ENCODE measurements at regions not wholly inside any gene's neighbourhood (a gene's known extent, or its start where the extent isn't known, plus 50 kb on each side); places are given as distances from the start of the nearest gene placed in this dataset.

DNA sequence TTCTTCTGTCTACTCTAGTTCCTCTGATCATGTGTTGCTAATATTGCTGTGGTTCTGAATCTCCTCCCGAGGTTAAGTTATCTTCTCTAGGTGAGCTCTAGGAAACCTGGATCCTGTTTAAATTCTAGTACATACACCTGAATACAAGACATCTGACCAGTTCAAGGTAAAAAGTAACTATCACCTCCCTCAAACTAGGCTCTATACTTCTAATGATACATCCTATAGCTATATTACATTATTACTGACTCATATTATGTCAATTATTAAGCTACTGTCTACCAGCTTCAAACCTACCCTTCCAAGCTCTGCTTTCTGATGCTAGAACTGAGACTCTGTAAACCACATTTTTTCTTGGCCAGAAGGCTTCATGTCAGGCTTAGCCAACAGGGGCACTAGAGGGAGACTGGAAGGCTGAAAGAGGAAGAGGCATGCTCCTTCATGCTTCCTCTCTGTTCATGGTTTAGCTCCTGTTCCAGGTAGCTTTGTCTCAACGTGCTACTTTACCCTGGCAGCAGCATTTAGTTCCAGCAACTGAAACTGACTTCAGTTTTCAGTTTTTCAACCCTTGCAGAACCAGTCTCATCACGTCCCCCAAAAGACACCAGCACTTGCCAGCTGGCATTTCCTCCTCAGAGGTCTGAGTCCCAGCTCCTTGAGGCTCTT, 148.4 kb upstream of the TOP1 start:
- H3K9ac ChIP-seq = no peak overlapping the region
- H3K4me3 ChIP-seq (IDR thresholded peaks at IDR 0.05; ENCODE audit: insufficient read depth, low read depth, low read length) = no peak overlapping the region
- H3K4me2 ChIP-seq = no peak overlapping the region
- no peaks in the 10 kb centered on the region; the same call in 1 of the 2 replicates for H3K36me3 ChIP-seq (ENCODE audit: insufficient read depth)
- no peaks in the 10 kb centered on the region for H3K27me3 ChIP-seq (ENCODE audit: insufficient read depth, low read depth)
- no peaks in the 10 kb centered on the region for H4K20me1 ChIP-seq (ENCODE audit: insufficient read depth)
- no peaks in the 10 kb centered on the region for H3K79me2 ChIP-seq (ENCODE audit: insufficient read depth, low read depth)
- TF ChIP-seq, protein P1, sequence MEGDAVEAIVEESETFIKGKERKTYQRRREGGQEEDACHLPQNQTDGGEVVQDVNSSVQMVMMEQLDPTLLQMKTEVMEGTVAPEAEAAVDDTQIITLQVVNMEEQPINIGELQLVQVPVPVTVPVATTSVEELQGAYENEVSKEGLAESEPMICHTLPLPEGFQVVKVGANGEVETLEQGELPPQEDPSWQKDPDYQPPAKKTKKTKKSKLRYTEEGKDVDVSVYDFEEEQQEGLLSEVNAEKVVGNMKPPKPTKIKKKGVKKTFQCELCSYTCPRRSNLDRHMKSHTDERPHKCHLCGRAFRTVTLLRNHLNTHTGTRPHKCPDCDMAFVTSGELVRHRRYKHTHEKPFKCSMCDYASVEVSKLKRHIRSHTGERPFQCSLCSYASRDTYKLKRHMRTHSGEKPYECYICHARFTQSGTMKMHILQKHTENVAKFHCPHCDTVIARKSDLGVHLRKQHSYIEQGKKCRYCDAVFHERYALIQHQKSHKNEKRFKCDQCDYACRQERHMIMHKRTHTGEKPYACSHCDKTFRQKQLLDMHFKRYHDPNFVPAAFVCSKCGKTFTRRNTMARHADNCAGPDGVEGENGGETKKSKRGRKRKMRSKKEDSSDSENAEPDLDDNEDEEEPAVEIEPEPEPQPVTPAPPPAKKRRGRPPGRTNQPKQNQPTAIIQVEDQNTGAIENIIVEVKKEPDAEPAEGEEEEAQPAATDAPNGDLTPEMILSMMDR (conservative IDR thresholded peaks at IDR 0.05; ENCODE audit: low read depth, low read length) = no peak
- no peak overlapping the region for H3K27ac ChIP-seq
- H2AFZ ChIP-seq (ENCODE audit: low read depth) = no peak overlapping the region
- H3K4me1 ChIP-seq (ENCODE audit: low read depth, poor library complexity, severe bottlenecking) = no peaks in the 10 kb centered on the region

DNA sequence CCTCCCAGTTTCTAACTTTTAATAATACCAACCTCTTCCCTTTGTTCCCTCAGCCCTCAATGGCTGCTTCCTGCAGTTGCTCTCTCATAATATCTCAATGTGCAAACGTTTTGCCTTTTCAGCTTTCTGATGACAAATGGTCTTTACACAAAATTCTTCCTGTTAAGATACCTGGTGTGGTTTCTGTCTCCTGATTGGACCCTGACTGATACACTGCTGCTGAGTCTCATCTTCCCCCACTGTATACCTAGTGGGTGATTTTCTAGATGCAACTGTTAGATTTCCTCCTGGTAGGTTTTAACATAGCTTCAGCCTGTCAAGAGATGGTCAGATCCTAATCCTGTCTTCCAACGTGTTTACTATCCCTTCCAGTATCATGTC, 147.9 kb upstream of the TOP1 start:
- Histone ChIP-seq H3K9ac (no peak overlapping the region), H4K20me1 (ENCODE audit: insufficient read depth) (no peaks in the 10 kb centered on the region), H3K36me3 (ENCODE audit: insufficient read depth) (no peaks in the 10 kb centered on the region; the same call in 1 of the 2 replicates), H3K4me3 (IDR thresholded peaks at IDR 0.05; ENCODE audit: insufficient read depth, low read depth, low read length) (no peak overlapping the region), H2AFZ (ENCODE audit: low read depth) (no peak overlapping the region), H3K27me3 (ENCODE audit: insufficient read depth, low read depth) (no peaks in the 10 kb centered on the region), H3K4me1 (ENCODE audit: low read depth, poor library complexity, severe bottlenecking) (no peaks in the 10 kb centered on the region), H3K27ac (no peak overlapping the region), H3K79me2 (ENCODE audit: insufficient read depth, low read depth) (no peaks in the 10 kb centered on the region), H3K4me2 (no peak overlapping the region)
- TF ChIP-seq, protein P1 (conservative IDR thresholded peaks at IDR 0.05; ENCODE audit: low read depth, low read length) = no peak

DNA sequence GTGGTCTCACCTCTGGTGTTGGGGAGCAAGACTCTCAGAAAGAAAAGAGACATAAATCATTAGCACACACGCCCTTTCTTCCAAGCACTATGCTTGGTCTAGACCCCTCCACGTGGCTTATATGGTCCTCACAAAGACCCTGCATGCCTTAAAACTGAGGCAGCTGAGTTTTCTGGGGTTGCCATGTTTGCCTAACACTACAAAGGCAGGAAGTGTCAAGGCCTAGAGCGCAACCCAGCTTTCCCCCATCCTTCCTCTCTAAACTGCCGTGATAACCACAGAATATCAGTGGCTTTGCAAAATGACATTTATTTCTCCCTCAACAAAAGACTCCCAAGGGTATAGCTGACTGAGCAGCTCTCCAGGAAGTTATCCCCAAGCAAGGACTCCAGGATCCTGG, 146.5 kb upstream of the TOP1 start:
- no peak overlapping the region for H3K4me2 ChIP-seq
- no peaks in the 10 kb centered on the region; the same call in 1 of the 2 replicates for H3K36me3 ChIP-seq (ENCODE audit: insufficient read depth)
- H3K27me3 ChIP-seq (ENCODE audit: insufficient read depth, low read depth) = no peaks in the 10 kb centered on the region
- TF ChIP-seq, protein P1 (conservative IDR thresholded peaks at IDR 0.05; ENCODE audit: low read depth, low read length) = no peak
- no peak overlapping the region for H2AFZ ChIP-seq (ENCODE audit: low read depth)
- H3K4me1 ChIP-seq (ENCODE audit: low read depth, poor library complexity, severe bottlenecking) = no peaks in the 10 kb centered on the region
- no peak overlapping the region for H3K27ac ChIP-seq
- no peak overlapping the region for H3K4me3 ChIP-seq (IDR thresholded peaks at IDR 0.05; ENCODE audit: insufficient read depth, low read depth, low read length)
- H4K20me1 ChIP-seq (ENCODE audit: insufficient read depth) = no peaks in the 10 kb centered on the region
- no peaks in the 10 kb centered on the region for H3K79me2 ChIP-seq (ENCODE audit: insufficient read depth, low read depth)
- no peak overlapping the region for H3K9ac ChIP-seq

DNA sequence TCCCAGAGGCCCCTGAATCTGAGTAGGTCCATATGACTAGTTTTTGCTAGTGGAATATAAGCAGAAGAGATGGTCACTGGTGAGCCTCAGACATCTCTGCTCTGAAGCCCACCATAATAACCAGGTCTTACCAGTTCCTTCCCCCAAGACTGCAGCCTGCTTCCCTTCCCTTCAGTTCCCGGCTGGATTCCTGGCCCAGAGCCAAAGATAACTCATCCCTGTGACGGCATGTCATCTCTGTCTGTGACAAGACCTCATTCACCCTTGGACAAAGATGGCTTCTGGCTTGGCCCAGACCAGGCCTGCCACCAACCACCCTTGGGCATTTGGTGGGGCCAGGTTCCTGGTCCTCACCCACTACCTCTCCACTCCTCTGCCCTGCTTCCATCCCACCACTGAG, 145.5 kb upstream of the TOP1 start:
- no peak overlapping the region for H3K9ac ChIP-seq
- no peaks in the 10 kb centered on the region for H3K4me1 ChIP-seq (ENCODE audit: low read depth, poor library complexity, severe bottlenecking)
- no peaks in the 10 kb centered on the region for H3K79me2 ChIP-seq (ENCODE audit: insufficient read depth, low read depth)
- no peak overlapping the region for H3K4me3 ChIP-seq (IDR thresholded peaks at IDR 0.05; ENCODE audit: insufficient read depth, low read depth, low read length)
- no peak overlapping the region for H3K4me2 ChIP-seq
- no peaks in the 10 kb centered on the region; the same call in 1 of the 2 replicates for H3K36me3 ChIP-seq (ENCODE audit: insufficient read depth)
- H2AFZ ChIP-seq (ENCODE audit: low read depth) = no peak overlapping the region
- no peaks in the 10 kb centered on the region for H4K20me1 ChIP-seq (ENCODE audit: insufficient read depth)
- no peak overlapping the region for H3K27ac ChIP-seq
- no peaks in the 10 kb centered on the region for H3K27me3 ChIP-seq (ENCODE audit: insufficient read depth, low read depth)
- TF ChIP-seq, protein P1 (conservative IDR thresholded peaks at IDR 0.05; ENCODE audit: low read depth, low read length) = no peak
